Stimulated activated CD4-positive, alpha-beta T cell treated with anti-CD3 and anti-CD28 coated beads, TNF-alpha, amount 100 ng/mL, for 48 hours (primary cell): ENCODE measurements at regions not wholly inside any gene's neighbourhood (a gene's known extent, or its start where the extent isn't known, plus 50 kb on each side); places are given as distances from the start of the nearest gene placed in this dataset.

Experiments
- DNase-seq, 3 donors: peaks; one replicate each; pipeline ENCODE4 v3.0.0-alpha.2; 2020; ENCODE audit warnings: low read depth in 3 of 3

GRCh38 chr6:114436691-114437090 lies 93.9 kb upstream of the HS3ST5 start:
- no peak for DNase-seq

GRCh38 chr6:114435985-114436384 lies 93.2 kb upstream of the HS3ST5 start:
- DNase-seq, result no peak

GRCh38 chr6:114432400-114432799 lies 89.6 kb upstream of the HS3ST5 start:
- DNase-seq, result no peak

- DNase-seq, result no peak
Observed at GRCh38 chr6:114431641-114432040, 88.8 kb upstream of the HS3ST5 start.

GRCh38 chr6:114430534-114431124 lies 87.8 kb upstream of the HS3ST5 start:
- DNase-seq, result no peak

GRCh38 chr6:114428341-114428740 lies 85.5 kb upstream of the HS3ST5 start:
- DNase-seq, result no peak

- no peak for DNase-seq
Observed at GRCh38 chr6:114421199-114421598, 78.4 kb upstream of the HS3ST5 start.

- DNase-seq, result no peak
Observed at GRCh38 chr6:114419175-114419574, 76.4 kb upstream of the HS3ST5 start.

- no peak for DNase-seq
Observed at GRCh38 chr6:114418304-114418972, 75.6 kb upstream of the HS3ST5 start.

GRCh38 chr6:114407426-114408035 lies 64.7 kb upstream of the HS3ST5 start:
- DNase-seq, result no peak

GRCh38 chr6:114404339-114404955 lies 61.6 kb upstream of the HS3ST5 start:
- DNase-seq, result no peak

GRCh38 chr6:114403858-114404257 lies 61.0 kb upstream of the HS3ST5 start:
- DNase-seq, result no peak

GRCh38 chr6:114398481-114398880 lies 55.7 kb upstream of the HS3ST5 start:
- DNase-seq, result no peak
